Stimulated activated CD4-positive, alpha-beta T cell treated with anti-CD3 and anti-CD28 coated beads, TNF-alpha, amount 100 ng/mL, for 4 hours (primary cell): ENCODE measurements at regions not wholly inside any gene's neighbourhood (a gene's known extent, or its start where the extent isn't known, plus 50 kb on each side); places are given as distances from the start of the nearest gene placed in this dataset.
"Not testable (repeated sequence)": the region's sequence is repeated elsewhere in the genome, so short reads cannot be mapped to it uniquely, and the experiment has no call there.

Experiments
- DNase-seq, 3 experiments: peaks; one replicate each; pipeline ENCODE4 v3.0.0-alpha.2; 2020; ENCODE audit warnings: low read depth in 3 of 3

- DNase-seq: no peak
Measured at GRCh38 chr2:48043746-48044145, 137.4 kb upstream of the FBXO11 start.

- no peak for DNase-seq
Measured at GRCh38 chr2:48045613-48046012, 139.3 kb upstream of the FBXO11 start.

DNA sequence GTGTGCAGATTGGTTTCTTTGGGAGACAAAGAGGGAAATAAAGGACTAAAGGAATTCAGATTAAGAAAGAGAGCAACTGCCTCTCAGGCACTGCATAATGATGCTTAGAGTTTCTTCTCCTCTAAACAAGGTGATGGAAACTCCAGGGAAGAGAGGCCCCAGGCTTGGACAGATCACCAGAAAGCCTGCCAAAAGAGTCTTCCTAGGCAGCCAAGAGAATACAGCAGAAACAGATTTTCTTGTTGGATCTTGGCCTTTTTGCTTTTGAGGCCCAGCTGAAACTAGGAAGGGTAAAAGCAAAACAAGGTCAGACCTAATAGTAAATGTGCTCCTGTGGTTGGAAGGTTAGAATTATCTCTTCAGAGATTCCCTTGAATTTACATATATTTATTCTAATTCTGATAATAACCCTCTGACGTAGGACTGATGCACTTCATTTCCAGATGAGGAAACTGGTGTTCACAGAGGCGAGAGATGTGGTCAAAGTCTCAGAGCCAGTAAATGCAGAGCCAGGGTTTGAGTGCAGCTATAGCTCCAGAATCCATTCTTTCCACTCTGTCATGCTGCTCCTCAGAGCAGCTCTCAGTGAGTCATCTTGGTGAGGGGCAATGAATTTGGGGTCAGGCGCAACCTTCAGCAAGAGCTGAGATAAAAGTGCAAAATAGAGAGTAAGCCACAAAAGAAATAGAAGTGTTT, 142.3 kb upstream of the FBXO11 start:
- no peak for DNase-seq

DNA sequence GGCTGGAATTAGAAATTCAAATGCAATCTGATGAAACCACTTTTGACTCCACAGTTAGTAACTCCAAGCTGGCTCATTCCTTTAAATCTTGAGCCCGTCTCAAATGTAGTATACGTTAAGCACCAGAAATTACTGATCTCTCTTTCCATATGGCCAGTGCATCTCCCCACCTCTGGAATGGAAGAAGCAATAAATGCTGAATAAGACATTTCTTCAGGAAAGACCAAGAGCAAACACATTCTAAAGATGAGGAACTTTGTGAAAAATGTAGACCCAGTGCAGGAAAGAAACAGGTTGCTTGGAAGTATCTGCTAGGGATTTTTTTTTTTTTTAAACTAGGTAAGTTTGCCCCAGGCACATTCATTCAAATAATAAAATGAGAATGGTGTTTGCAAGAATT, 143.1 kb upstream of the FBXO11 start:
- no peak for DNase-seq

DNA sequence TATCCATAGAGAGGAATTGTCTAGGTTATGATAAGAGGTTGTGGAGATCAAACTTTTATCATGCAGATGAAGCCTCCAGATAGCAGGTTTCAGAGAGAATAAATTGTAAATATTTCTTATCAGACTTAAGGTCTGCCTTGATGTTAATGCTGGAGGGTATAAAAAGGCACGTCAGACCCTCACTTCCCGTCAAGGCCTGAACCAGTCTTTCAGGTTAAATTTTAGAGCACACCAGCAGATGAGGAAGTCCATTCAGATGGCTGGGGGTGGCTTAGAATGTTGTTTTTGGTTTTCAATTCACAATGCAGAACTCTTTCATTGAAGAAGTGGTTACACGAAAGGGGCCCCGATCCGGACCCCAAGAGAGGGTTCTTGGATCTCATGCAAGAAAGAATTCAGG, 144.4 kb upstream of the FBXO11 start:
- no peak for DNase-seq

- no peak for DNase-seq
Measured at GRCh38 chr2:48059975-48060374, 153.7 kb upstream of the FBXO11 start.

GRCh38 chr2:48061656-48062055, 155.4 kb upstream of the FBXO11 start:
- not testable (repeated sequence) for DNase-seq

GRCh38 chr2:48065096-48065495, 158.8 kb upstream of the FBXO11 start:
- DNase-seq: no peak

GRCh38 chr2:48066000-48066399, 159.7 kb upstream of the FBXO11 start:
- DNase-seq: no peak

- no peak for DNase-seq
Measured at GRCh38 chr2:48069769-48070168, 163.5 kb upstream of the FBXO11 start.

GRCh38 chr2:48070415-48070814, 164.1 kb upstream of the FBXO11 start:
- no peak for DNase-seq

- DNase-seq: no peak
Measured at GRCh38 chr2:48072583-48072982, 166.3 kb upstream of the FBXO11 start.

- no peak for DNase-seq
Measured at GRCh38 chr2:48075631-48076030, 169.3 kb upstream of the FBXO11 start.

GRCh38 chr2:48080534-48081316, 174.4 kb upstream of the FBXO11 start:
- DNase-seq: no peak

DNA sequence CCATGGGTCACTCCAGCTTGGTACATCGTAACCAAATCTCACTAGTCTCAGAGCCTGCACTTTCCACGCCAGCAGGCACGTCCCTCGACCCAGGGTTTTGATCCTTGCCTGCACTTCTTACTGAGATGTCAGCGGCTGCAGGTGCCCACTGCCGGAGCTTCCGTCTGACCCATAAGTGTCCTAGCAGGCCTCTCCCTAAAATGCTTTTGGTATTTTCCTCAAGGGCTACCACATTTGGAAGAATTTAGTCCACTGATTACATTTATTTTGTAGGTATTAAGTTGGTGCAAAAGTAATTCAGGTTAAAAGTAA, 175.0 kb upstream of the FBXO11 start:
- no peak for DNase-seq

DNA sequence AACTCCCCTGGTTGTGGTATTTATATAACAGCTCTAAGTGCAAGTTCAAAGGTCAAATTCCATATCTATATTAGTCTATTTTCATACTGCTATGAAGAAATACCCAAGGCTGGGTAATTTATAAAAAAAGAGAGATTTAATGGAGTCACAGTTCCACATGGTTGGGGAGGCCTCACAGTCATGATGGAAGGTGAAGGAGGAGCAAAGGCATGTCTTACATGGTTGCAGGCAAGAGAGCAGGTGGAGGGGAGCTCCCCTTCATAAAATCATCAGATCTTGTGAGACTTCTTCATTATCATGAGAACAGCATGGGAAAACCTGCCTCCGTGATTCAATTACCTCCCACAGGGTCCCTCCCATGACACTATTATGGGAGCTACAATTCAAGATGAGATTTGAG, 179.6 kb upstream of the FBXO11 start:
- DNase-seq: no peak

DNA sequence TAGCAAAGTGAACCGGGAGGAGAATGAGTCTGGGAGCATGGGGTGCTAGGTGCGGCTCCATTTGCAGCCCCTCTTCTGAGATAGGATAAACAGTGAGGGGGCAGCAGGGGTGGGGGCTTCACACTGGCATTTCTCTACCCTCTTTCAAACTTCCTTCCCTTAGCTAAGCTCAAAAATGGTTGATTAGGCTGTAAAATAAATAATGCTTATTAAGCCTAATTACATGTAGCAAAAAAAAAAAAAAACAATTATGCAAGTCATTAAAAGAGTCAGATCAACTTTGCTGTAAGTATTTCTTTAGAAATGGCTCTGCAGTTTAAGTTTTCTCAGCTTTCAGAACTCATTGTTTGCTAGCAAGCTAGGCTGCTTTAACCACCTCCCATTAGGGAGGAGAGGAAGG, 182.7 kb upstream of the FBXO11 start:
- no peak for DNase-seq

DNA sequence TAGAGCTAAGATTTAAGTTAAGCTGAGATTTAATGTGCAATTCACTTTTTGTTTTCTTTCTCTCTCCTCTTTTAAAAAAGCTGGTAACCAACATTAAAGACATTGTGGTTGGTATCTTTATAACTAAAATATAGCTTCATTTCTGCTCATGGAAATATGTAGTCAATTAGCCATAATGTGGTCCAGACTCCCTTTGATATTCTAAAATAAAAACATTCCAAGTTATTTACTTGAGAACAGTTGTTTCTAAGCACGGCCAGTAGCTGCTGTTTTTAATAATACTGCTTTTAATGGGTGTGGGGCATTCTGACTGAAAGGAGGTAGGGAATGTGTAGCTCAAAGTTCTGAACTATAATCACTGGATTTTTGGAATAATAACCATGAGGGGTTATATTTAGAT, 183.3 kb upstream of the FBXO11 start:
- DNase-seq: no peak

DNA sequence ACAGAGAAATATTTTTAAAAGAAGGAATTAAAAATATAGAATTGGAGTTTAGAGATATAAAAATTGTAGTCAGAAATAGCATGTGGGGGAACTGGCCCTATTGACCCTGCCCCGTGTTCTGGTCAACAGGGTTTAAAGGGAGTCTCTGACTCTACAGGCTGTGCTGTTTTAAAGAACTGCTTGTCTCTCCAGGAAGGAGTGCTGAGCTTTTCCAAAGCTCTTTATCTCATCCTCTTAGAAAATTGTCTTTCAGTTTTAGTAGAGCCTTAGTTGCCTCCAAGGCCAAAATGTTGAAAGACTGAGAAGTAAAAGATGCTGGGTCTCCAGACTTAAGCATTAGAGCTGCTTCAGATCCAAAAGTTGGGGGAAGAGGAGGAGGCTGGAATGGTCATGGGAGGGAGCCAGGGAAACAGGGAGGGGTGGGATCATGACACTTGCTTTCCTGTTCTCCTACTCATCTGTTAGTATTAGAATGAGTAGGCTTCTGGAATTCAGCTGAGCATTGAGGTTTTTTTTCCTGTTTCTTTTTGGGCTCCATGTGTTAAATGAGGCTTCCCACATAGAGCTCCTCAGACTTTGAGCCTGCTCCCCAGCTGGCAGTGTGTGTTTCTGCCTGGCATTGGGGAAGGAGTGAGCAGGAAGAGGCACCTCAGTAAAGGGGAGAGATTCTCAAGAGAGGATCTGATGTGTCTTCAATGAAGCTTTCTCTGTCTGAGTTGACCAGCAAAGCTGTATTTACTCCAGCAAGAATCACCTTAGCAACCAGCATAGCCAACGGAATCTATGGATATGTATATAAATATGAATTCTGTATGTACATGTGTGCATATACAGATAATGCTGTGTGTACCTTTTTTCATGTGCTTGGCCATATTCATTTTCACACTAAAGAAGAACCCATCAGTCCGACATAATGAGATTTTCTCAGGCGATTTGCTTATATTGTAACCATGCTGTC, 186.8 kb upstream of the FBXO11 start:
- DNase-seq: no peak

DNA sequence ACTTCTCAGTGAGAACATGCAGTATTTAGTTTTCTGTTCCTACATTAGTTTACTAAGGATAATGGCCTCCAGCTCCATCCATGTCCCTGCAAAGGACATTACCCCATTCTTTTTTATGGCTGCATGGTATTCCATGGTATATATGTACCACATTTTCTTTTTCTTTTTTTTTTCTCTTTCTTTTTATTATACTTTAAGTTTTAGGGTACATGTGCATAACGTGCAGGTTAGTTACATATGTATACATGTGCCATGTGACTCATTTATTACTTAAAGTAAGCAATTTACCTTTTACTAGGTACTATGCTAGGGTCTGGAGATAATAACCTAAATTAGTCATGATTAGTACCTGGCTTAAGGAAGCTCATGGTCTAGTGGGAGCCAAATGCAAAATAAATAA, 190.5 kb upstream of the FBXO11 start:
- not testable (repeated sequence) for DNase-seq

- no peak for DNase-seq
Measured at GRCh38 chr2:48098539-48098938, 192.2 kb upstream of the FBXO11 start.

- no peak for DNase-seq
Measured at GRCh38 chr2:48104418-48104817, 198.1 kb upstream of the FBXO11 start.

- DNase-seq: no peak
Measured at GRCh38 chr2:48105848-48106247, 199.6 kb upstream of the FBXO11 start.
